ENCODE measurements at regions not wholly inside any gene's neighbourhood (a gene's known extent, or its start where the extent isn't known, plus 50 kb on each side); places are given as distances from the start of the nearest gene placed in this dataset.
A peak's percentile ranks its signal among the peaks of the same experiment; 100 is the strongest.
"Not testable (repeated sequence)": the region's sequence is repeated elsewhere in the genome, so short reads cannot be mapped to it uniquely, and the experiment has no call there.

DNA sequence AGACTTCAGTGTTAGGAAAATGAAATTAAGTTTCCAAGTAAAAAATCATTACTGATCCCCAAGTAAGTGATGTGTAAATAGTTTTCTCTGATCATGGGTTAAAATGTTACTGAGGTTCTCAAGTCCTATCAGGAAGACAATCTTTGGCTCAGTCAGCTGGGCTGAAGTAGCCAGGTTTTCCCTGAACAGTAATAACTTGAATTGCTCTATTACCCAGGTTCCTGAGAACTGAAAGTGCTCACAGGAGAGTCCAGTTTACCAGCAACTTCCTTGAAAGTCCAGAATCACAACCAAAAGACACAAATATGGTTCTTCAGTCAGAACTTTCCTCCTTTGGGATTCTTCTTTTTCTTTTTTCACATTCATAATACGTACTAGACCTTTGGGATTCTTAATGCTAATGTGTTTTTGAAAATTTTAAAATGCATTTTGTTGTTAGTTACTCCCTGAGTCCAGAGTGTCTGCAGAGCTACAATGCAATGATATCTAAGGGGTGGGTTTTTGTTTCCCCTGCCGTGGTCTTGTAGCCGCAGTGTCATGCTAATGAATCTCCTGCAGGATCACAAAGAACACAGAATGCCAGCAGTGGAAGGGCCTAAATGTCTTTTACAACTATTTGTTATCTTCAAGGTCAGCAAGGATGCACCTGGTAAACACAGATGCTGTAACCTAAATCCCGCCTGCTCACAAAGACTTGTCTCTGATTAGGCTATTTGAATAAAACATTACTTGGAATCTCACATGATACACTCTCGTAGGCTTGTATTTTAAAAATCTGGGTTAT is 439.8 kb upstream of the NR3C2 start:
- no peak for DNase-seq

DNA sequence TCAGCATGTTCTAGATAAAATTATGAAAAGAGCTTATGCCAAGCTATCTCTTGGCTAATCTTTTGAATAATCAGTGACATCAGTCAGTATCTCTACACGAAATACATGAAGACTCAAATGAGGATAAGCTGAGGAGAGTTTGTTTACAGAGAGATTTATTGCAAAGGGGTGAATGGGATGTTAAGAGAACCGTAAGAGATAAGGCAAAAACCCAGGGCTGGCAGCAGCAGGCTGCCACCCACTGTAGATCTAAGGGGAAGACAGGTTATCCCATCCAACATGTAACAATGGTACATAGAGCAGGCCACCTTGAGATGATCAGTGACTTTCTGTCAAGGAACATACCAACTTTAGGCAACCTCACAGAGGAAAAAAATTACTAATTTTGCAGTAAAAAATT is 432.1 kb upstream of the NR3C2 start:
- DNase-seq, result no peak

DNA sequence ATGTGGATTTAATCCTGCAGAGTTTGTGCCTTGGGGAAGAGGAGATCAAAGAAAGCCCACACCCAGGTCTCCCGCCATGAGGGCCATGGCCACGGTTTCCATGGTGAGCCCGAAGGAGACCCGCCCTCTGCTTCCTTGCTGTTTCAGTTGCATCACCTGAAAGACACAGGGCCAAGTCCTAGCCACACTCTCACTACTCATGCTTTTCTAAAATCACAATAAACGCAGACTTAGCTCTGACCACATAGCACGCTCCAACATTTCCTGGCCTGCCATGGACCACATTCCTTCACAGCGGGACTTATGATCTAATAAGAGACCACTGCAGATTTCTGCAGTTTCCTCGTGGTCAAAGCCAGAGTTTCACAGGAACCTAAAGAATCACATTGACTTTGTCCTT is 426.0 kb upstream of the NR3C2 start:
- DNase-seq, result no peak

DNA sequence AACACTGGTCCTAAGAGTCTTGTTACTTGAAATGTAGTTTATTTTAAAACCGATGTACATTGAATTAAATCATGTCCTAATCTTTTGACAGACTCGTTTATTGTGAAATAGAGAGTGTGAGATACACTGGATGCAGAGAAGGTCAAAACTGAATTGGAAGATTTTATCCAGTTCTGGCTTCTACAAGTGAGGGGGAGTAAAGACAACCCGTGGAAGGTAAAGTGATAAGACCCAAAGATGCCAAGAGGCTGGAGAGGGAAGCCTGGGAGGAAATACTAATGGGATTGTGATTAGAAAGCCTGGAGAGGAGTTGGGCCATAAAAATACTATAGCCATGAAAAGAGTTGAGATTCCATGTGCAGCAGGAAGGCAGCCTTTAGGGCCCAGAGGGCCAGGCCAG is 424.5 kb upstream of the NR3C2 start:
- no peak for DNase-seq

DNA sequence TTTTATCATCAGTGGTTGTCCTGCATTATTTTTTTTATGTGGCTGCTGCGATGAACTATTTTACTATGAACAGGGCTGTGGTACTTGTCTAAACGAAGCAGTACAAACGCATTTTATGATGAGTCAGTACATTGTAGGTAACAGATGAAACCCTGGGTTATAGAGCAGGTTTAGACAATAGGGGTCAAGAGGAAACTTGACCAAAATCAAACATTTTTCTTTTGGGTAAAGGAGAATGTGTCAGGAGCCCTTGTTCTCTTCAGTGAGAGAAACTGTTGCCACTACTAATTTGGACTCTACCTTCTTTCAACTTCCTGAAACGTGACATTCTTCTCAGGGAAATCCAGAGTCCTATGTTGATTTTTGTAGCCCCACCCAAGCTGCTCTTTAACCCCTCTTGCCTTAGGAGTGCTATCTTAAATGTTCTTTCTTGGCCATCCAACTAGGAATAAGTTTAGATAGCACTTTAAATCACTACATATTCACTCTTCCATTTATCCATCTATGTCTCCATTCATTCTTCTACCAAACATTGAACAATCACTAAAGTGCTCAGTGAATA is 415.8 kb upstream of the NR3C2 start:
- no peak for DNase-seq

DNA sequence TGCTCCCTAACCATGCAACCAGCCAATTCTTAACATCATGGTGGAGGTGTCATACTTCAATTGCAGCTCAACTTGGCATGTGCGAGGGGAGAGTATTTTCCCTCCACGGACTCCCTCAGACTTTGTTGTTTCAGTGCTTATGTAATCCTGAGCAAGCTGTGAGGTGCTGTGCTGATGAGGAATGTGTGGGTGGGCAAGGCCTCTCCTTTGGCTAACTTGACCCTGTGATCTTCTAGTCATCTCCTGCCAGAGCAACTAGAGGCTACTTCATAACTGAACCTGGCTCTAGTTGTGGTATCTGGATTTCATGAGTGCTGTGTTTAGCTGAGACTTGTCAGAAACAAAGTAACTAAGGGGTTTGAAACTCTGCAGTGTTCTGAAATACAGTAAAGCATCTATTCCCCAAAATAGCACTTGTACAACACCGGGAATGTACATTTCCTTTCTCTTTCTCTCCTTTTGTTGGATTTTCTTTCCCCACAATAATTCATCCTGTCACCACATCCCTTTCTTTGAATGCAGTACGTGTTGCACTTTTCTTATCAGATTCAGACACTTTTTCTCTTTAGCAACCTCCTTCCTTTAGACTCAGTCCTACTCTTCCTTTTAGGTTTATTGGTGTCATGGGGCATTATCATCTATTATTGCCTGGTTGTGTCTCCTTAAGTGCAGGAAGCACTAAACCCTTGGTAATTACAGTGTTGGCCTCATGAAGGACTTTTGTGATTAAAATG is 415.2 kb upstream of the NR3C2 start:
- no peak for DNase-seq

DNA sequence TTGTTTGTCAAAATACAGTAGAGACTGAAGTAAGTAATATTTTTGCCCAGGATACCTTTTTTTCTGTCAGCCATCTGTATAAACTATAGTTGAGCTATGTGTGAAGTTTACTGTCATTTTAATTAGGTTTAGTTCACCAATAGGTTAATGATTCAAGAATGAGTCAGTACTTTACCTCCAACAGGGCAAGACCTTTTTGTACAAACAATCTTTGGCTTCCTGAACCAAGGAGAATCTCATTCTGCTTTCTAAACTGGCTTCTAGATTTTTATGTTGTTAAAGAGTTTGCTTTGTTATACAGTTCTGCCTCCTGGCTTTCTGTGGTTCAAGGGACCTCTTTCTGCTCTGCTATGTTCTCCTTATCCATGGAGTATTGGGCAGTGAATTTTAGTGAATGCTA is 412.0 kb upstream of the NR3C2 start:
- no peak for DNase-seq

DNA sequence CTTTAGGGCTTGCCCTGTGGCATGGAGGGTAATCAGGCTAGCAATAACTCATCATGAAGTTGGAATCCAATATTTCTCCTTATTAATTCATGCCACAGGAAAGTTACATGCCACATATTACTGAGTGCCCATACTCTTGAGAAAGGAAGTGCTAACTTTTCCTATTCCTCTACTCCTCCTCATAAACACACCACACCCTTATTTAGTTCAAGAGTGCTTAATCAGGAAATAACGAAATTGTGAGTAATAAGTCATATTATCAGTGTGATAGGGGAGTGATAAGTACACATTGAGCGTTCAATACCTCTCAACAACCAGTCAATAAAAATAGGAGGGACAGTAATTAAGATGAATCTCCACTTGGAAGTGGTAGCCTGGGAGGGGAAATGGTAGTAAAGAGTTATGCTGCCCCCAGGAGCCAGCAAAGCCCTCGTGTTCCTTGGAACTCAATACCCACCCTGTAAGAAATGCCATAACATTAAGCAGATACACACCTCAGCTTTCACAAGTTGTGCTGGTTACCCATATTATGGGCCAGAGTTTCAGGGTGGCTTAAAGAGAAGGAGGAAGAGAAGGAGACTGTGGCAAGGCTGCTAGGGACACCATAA is 410.0 kb upstream of the NR3C2 start:
- DNase-seq, result no peak

DNA sequence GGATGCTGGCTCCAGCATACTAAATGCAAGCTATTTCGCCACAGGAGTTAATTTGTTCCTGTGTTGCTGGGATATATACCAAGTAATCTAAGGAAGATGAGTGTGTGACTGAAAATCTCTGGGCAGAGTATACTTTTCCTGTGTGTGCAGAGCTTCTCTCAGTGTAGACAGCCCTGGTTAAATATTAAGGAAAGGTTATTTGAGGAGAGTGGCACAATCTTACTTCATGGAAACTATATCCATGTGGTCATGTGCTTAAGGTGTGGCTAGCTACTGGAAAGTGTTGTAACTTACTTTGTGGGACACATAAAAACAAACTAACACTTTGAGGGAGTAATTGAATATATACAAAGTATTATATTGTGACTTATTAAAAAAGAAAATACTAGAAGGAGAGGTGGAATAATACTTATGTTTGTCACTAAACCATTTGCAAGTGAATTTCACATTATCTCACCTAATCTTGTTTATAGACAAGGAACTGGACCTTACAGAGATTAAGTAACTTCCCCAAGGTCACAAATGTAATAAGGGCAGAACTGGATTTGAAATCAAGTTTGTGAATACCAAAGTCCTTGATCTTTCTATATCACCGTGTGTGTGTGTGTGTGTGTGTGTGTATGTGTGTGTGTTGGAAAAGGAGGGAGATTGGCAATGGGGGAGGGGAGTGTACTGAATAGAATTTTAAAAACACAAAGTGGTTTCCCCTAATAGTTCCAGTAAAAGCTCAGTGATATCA is 408.2 kb upstream of the NR3C2 start:
- DNase-seq, result no peak

DNA sequence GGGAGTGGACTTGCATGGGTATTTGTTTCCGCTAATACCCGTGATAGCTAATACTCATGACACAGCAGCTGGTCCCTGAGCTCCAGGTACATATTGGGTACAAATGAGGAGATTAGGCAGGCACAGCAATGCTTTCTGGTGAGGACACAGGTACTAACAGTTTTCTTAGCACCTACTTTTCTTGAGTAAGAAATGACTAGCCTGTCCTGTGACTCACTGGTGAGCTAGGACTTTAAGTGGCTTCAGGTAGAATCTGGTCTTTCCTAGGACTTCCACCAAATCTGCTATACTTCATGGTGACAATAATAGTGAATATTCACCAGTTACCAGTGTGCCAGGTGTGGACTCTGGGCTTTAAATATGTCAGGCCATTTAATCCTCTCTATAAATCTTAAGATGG is 407.4 kb upstream of the NR3C2 start:
- no peak for DNase-seq

DNA sequence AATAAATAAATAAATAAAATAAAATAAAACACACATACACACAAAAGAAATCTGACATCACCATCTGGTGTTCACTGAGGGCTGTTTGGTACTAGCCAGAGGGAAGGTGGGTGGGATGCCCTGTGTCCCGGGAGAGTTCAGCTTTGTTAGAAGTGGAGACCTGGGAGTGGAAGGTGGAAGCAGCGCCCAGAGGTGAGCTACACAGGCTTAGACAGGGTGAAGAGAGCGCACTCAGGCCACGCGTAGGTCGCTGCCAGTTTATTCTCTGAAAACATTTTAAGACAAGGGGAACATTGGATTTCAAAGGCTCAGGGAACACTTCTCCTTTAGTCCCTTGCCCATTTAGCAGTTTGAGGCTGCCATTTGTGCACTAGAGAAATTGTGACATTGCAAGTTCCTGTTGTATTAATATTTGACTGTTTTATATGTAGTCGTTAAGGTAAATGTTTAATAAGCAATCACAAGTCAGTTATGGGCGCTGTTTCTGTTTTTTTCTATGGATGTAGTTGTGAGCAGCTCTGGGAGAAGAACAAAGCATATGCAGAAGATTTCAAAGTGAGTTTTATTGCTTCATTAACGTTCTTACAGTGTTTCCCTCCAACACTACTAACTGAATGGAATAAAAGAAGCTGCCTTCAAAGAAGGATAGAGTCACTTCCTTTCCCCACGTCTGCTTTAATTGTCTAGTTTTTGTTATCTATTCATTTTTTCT is 405.5 kb upstream of the NR3C2 start:
- DNase-seq, result no peak

DNA sequence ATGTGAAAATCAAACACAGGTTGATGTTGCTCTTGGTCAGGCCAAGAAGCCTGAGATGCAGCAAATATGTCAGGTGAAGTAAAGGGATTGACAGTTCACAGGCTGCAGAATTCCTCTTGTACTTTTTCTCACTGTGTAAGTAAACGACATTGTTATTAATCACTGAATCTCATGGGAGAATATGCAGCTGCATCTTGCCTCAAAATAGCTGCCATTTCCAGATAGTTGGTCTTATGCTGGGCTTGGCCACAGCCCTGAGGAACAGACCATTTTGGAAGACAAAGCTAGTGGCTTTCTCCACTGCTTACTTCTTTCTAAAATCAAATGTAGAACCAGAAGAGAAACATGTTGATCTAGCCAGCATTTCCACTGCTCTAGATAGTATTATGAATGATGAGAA is 403.4 kb upstream of the NR3C2 start:
- DNase-seq, result no peak

DNA sequence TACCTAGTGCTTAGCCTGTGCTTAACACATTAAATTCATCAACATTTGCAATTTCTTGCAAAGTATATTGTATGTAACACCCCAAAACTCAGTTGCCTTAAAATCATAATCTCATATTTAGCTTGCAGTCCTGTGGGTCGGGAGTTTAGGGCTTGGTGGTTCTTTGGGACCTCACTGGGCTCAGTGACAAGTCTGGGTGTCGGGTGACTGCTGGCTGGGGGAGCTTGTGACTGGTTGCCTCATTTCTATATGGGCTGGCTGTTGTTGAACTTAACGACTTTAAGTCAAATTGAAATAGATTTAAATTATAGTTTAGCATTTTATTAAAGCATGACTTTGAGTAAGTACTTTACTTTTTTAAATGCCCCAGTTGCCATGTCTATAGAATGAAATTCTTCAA is 401.4 kb upstream of the NR3C2 start:
- no peak for DNase-seq

DNA sequence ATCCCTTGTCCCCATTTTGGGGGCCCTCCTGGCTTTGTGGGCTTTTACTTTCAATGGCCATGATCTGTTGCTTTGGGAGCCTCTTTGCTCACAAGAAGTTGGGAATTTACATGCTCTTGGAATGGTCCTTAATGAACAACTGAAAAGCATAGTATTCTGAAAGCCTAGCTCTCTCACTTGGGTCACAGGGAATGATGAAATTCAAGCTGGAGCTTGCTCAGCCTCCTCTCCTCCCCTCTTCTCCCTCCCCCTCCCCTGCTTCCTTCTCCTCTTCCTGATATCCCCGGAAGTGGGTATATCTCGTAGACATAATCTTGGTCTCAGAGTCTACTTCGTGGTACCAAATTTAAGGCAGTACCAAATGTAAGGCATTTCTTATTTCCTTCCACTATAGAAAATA is 400.6 kb upstream of the NR3C2 start:
- no peak for DNase-seq

DNA sequence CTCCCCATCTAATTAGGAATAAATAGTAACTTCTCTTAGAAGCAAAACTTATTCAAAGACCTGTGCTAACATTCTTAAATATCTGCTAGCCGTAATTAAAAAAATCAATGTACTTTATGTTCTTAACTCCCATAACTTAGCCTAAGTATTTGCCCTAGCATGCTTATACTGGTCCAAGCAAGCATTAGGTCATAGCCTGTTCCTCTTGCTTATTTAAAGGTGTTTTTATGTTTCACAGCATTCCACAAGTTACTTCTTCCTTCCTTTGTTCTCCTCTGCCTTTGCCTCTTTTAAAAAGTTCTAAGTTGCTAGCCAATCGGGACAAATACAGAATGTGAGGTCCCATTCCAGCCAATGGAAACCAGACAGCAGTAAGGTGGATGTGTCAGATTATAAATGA is 395.4 kb upstream of the NR3C2 start:
- not testable (repeated sequence) for DNase-seq

DNA sequence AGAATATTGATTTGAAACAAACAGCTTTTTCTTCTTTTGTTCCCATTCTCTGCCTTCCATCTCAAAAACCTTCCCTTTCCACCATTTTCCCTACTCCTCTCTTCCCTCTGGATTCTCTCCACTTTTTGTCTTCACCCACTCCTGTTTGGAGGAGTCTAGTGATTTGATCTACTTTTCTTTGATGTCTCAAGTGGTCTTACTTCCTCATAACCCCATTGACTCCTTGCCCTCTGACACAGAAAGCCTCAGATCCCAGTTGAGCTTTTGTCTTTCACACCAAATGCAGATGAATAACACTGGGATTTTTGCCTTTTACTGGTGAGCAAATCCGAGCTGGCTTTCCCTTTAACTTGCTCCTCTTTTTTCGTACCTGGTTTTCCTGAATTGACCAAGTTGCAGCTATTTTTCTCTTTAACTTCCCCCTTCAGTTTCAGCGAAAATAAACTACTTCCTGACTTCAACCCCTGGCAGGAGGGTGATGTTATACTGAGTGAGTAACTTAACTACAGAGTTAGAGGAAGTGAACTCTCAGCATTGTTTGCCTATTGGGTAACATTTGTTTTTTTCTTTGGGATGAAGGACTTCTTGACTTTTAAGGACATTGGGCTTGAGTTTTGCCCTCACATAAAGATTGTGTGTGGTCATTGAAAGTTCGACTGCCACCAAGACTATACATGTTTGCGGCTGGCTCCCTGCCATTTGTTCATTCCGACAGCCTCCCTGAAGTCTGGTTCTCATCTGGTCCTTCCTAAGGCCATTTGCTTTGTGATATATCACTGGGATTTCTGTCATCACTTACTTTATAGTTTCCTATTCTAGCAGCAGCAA is 392.8 kb upstream of the NR3C2 start:
- DNase-seq, result peak in 1 of 56 donors; percentile 0

DNA sequence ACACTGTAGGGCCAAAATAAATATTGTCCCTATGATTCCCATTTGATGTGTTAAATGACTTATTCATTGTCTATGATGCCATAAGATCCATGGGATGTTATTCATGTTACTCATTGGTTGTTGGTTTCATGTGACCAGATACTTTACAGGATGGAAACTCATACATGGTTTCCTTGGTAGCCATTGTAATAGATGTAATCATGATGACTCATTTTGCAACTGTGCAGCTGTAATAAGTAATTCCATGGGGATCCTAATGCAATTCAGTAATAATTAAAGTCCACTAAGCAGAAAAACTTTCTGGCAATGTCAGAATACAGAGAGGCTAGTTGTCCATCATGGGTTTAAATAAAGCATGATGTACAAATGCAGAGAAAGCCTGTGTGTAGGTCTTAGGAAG is 389.7 kb upstream of the NR3C2 start:
- no peak for DNase-seq

DNA sequence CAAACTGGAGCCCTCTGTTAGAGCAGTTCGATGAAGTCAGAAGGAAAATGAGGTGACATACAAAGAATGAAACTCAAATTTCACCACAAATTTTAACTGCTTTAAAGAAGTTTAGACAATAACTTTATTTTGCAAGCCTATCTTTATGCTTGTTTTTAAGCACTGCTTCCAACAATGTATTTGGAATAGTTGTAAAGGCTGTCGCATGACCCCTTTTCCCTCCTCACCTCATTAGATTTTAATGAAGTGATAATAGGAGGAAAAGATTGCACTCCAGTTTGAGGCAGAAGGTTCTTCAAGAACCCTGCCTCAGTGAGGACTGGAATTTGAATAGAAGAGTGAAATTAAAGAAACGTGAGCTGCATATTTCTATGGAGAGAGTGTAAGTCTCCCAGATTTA is 386.1 kb upstream of the NR3C2 start:
- DNase-seq, result no peak

DNA sequence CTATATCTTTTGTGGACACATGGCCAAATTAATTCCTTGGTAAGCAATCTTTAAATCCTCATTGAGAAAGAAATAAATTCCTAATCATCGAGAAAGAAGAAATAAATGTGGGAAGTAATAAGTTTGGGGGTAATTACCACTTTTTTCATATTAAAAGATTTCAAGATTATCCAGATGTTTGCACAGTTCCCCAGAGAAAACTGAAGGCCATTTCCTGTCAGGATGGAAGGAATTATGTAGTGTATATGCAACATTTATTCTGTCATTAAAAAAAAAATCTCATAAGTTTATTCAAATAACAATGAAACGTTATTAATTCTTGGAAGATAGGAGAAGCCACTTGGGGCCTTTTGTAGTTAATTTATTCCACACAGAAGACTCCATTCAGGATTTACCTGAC is 385.6 kb upstream of the NR3C2 start:
- no peak for DNase-seq

DNA sequence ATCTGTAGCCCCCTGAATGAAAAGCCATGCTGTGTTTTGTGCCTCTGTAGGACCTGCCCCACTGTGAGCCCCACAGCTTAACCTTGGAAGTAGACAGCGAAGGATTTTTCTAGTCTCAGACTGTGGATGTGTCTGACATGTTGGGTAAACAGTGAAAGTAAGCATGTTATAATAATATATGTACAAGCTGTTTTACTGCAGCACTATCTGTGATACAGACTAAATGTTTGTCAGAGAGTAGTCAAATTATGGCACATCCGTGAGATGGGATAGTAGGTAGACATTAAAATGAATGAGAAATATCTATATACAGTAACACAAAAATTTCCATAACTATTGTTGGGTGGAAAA is 381.2 kb upstream of the NR3C2 start:
- no peak for DNase-seq
